Stimulated activated naive CD8-positive, alpha-beta T cell treated with anti-CD3 and anti-CD28 coated beads, Interleukin-15, amount 100 ng/mL, for 72 hours (primary cell): ENCODE measurements at regions not wholly inside any gene's neighbourhood (a gene's known extent, or its start where the extent isn't known, plus 50 kb on each side); places are given as distances from the start of the nearest gene placed in this dataset.
"Not testable (repeated sequence)": the region's sequence is repeated elsewhere in the genome, so short reads cannot be mapped to it uniquely, and the experiment has no call there.

Experiments used
- ATAC-seq: fragments of 150-1000 bp; cut with Tn5 transposase; 2 replicates; pipeline ENCODE4 v1.10.0; 2021; ENCODE audit warnings: mild to moderate bottlenecking, moderate library complexity
- DNase-seq, 2 donors: peaks; one replicate each; pipeline ENCODE4 v3.0.0; 2021 to 2022
- H3K27ac Mint-ChIP-seq, 2 donors: one replicate each; pipeline ENCODE4 v1.8.0; 2022; ENCODE audit warnings: mild to moderate bottlenecking in 2 of 2, mixed read lengths in 2 of 2, moderate library complexity in 2 of 2
- H3K27me3 Mint-ChIP-seq: one replicate; pipeline ENCODE4 v1.8.0; 2022; ENCODE audit warnings: mixed read lengths
- H3K4me1 Mint-ChIP-seq: one replicate; pipeline ENCODE4 v1.8.0; 2022; ENCODE audit warnings: mild to moderate bottlenecking, mixed read lengths
- H3K4me3 Mint-ChIP-seq, 2 donors: one replicate each; pipeline ENCODE4 v1.8.0; 2022; ENCODE audit warnings: mild to moderate bottlenecking in 2 of 2, mixed read lengths in 2 of 2, moderate library complexity in 1 of 2
- H3K9me3 Mint-ChIP-seq, 2 donors: one replicate each; pipeline ENCODE4 v1.8.0; 2022; ENCODE audit warnings: mixed read lengths in 2 of 2

- not testable (repeated sequence) for H3K4me1 Mint-ChIP-seq, ATAC-seq, H3K27me3 Mint-ChIP-seq, H3K27ac Mint-ChIP-seq, DNase-seq, H3K9me3 Mint-ChIP-seq, H3K4me3 Mint-ChIP-seq
These were observed 251.3 kb downstream of the PTGER3 start for GRCh38 chr1:70796298-70796697.

DNA sequence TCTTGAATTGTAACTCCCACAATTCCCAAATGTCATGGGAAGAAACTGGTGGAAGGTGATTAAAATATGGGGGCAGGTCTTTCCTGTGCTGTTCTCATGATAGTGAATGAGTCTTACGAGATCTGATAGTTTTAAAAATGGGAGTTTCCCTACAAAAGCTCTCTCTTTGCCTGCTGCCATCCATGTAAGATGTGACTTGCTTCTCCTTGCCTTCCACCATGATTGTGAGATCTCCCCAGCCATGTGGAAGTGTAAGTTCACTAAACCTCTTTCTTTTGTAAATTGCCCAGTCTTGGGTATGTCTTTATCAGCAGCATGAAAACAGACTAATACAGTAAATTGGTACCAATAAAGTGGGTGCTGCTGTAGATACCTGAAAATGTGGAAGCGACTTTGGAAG is 245.0 kb downstream of the PTGER3 start:
- not testable (repeated sequence) for H3K27me3 Mint-ChIP-seq, H3K4me3 Mint-ChIP-seq, DNase-seq, H3K27ac Mint-ChIP-seq, H3K4me1 Mint-ChIP-seq, ATAC-seq
- H3K9me3 Mint-ChIP-seq = peaks cover 5 to 26% of the 10 kb centered on the region in 2 donors

DNA sequence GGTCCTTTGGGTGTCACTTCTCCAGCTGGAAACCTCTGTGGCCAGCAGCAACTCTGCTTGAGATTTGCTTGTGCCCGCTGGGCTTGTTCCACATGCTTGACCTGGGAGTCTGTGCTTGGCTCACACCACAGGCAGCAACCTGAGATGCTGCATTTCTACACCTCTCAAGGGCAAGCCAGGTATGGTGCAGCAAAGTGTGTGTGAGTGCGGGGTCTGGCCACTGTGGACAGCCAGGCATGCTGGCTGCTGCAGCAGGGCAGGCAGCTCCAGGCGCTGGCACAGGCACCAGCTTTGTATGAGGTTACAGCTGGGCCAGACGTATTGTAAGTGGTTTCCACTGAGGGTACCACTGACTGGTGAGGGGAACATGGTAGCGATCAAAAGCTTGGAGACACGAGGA is 242.0 kb downstream of the PTGER3 start:
- H3K27me3 Mint-ChIP-seq = no peaks in the 10 kb centered on the region
- ATAC-seq (peak; percentile 9), DNase-seq (no peak)
- no peak overlapping the region for H3K4me3 Mint-ChIP-seq
- H3K9me3 Mint-ChIP-seq = peaks cover 5 to 19% of the 10 kb centered on the region in 2 donors
- no peaks in the 10 kb centered on the region for H3K4me1 Mint-ChIP-seq
- no peak overlapping the region for H3K27ac Mint-ChIP-seq

DNA sequence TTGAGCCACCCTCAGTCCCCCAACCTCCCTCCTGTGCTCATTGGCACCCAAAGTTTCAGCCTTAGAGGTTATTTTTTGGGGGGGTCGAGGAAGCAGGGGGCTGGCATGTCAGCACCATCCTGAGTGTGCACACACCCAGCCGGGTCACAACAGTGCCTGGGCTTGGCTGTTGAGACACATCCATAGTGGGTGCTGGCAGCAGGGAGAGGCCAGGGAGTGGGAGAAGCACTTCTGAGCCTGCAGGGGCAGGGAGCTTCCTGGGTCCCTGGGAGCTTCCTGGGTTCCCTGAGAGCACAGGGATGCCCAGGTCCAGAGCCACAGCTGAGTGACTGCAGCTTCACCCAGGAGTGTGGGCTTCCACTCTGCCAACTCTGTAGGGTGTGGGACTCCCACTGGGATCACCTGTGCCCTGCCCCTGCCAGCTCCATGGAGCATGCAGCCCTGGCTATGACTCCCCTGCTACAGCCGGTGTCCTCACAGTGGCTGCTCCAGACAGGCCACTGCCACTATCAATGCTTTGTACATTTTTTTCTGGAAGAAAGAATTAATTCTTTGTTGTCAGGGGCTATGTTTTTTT is 240.4 kb downstream of the PTGER3 start:
- peak; percentile 28 for ATAC-seq
- H3K27ac Mint-ChIP-seq = no peak overlapping the region

GRCh38 chr1:70809069-70809468 is 238.5 kb downstream of the PTGER3 start:
- Mint-ChIP-seq H3K4me1 (no peaks in the 10 kb centered on the region), H3K4me3 (no peak overlapping the region), H3K9me3 (peaks cover 5 to 7% of the 10 kb centered on the region in 2 donors), H3K27ac (no peak overlapping the region), H3K27me3 (no peaks in the 10 kb centered on the region)
- ATAC-seq (no peak), DNase-seq (no peak)

More for the DNA sequence above, 240.4 kb downstream of the PTGER3 start:
- Mint-ChIP-seq H3K27me3 (no peaks in the 10 kb centered on the region), H3K9me3 (peaks cover 5 to 19% of the 10 kb centered on the region in 2 donors), H3K4me3 (no peak overlapping the region), H3K4me1 (no peaks in the 10 kb centered on the region)
- DNase-seq = no peak

- H3K27me3 Mint-ChIP-seq = no peaks in the 10 kb centered on the region
- no peak overlapping the region for H3K4me3 Mint-ChIP-seq
- no peaks in the 10 kb centered on the region for H3K4me1 Mint-ChIP-seq
- no peak overlapping the region for H3K27ac Mint-ChIP-seq
- no peak for DNase-seq
- no peaks in the 10 kb centered on the region for H3K9me3 Mint-ChIP-seq
- ATAC-seq = no peak
These were observed 235.8 kb downstream of the PTGER3 start for GRCh38 chr1:70811815-70812214.

DNA sequence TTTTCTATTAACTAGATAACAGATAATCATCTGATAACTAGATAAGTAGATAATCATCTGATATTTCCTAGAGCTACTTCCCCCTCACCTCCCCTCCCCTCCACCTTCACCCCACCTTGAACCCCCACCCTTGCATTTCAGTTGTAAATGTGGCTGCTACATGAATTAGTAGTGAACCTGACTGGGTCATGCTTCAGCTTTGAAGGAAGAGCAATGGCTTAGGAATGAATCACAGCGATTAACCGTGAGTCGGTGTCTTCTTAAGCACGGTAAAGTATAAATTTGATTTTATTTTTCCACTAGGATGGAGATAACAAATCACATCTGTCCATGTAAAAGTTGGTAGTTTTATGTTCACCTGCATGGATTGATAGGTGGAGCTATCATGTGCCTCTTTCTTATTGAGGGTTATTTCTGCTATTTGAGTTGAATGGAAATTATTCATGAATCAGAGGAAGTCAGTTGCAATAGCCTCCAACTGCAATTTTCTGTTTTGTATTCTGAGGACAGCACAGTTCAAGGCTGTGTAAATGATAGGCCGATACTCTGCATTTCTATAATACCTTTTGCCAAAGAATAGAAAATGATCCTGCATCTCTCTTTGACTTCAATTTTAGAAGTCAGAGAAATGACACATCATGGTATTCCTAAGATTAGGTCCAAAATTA is 235.0 kb downstream of the PTGER3 start:
- DNase-seq (no peak), ATAC-seq (no peak)
- Mint-ChIP-seq H3K4me3 (no peak overlapping the region), H3K27ac (no peak overlapping the region), H3K9me3 (no peaks in the 10 kb centered on the region), H3K4me1 (no peaks in the 10 kb centered on the region), H3K27me3 (no peaks in the 10 kb centered on the region)

GRCh38 chr1:70818401-70818800 is 229.2 kb downstream of the PTGER3 start:
- ATAC-seq (no peak), DNase-seq (no peak)
- no peaks in the 10 kb centered on the region for H3K4me1 Mint-ChIP-seq
- no peaks in the 10 kb centered on the region for H3K27me3 Mint-ChIP-seq
- H3K9me3 Mint-ChIP-seq = no peaks in the 10 kb centered on the region
- H3K4me3 Mint-ChIP-seq = no peak overlapping the region
- no peak overlapping the region for H3K27ac Mint-ChIP-seq

- no peak for ATAC-seq
- DNase-seq = no peak
- H3K27ac Mint-ChIP-seq = no peak overlapping the region
- no peaks in the 10 kb centered on the region for H3K27me3 Mint-ChIP-seq
- no peaks in the 10 kb centered on the region for H3K4me1 Mint-ChIP-seq
- no peak overlapping the region for H3K4me3 Mint-ChIP-seq
- H3K9me3 Mint-ChIP-seq = no peaks in the 10 kb centered on the region
These were observed 228.4 kb downstream of the PTGER3 start for GRCh38 chr1:70819231-70819630.

DNA sequence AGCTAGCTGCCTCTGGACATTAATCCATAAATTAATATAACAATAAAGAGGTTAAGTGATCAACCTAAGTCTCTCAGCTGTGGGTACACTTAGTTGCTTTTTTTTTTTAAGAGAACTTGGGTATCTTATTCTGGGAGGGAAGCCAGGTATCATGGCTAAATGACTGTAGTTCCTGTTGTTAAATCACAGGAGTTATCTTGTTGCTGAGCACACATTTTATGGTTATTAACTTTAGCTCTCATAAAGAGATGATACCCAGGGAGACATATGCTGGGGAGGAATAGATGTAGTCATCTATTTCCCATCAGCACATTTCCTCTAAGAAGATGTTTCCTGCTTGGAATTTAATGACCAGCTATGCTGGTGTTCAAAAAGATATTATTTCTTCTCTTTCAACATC is 227.8 kb downstream of the PTGER3 start:
- no peak for DNase-seq
- Mint-ChIP-seq H3K27ac (no peak overlapping the region), H3K4me3 (no peak overlapping the region), H3K4me1 (no peaks in the 10 kb centered on the region), H3K27me3 (no peaks in the 10 kb centered on the region), H3K9me3 (no peaks in the 10 kb centered on the region)
- no peak for ATAC-seq

GRCh38 chr1:70820396-70820795 is 227.2 kb downstream of the PTGER3 start:
- Mint-ChIP-seq H3K4me1 (no peaks in the 10 kb centered on the region), H3K27ac (no peak overlapping the region), H3K9me3 (peaks cover 0 to 4% of the 10 kb centered on the region in 2 donors), H3K27me3 (no peaks in the 10 kb centered on the region), H3K4me3 (no peak overlapping the region)
- ATAC-seq (no peak), DNase-seq (no peak)

DNA sequence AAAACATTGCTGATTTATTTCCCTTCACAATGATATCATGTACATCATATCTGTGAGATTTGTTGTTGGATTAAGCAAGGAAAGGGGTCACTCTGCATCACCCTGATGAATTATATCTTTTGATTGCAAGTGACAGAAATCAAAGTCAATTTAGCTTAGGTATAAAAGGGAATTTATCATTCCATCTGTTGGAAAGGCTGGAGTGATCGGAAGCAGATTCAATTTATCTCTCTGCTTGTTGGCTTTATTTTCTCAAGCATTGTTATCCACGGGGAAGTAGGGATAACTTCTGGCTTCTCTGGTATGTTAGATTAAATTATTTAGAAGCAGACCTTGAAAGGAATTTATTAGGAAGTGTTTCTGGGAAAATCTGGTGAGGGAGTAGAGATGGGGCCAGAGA is 226.6 kb downstream of the PTGER3 start:
- ATAC-seq = no peak
- no peak overlapping the region for H3K4me3 Mint-ChIP-seq
- H3K27me3 Mint-ChIP-seq = no peaks in the 10 kb centered on the region
- peaks cover 0 to 6% of the 10 kb centered on the region in 2 donors for H3K9me3 Mint-ChIP-seq
- no peak for DNase-seq
- H3K4me1 Mint-ChIP-seq = no peaks in the 10 kb centered on the region
- no peak overlapping the region for H3K27ac Mint-ChIP-seq

DNA sequence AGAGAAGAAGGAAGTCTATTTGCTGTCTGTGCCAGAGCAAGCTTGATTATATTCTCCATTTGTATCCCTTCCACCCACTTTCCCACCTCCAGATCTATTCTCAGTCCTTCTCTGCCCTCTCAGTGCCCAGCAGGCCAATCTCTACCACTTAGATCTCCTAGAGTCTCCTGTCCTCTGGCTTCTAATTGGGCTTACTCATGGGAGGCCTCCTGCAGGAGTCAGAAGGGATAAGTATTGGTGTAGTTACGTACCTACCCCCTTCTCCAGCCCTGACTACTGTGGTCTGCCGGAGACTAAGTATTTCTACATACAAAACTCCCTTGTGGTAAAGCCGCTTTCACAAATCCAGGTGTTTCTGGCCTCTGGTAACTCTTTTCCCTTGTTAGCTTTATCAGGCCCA is 221.2 kb downstream of the PTGER3 start:
- no peaks in the 10 kb centered on the region for H3K4me1 Mint-ChIP-seq
- H3K27ac Mint-ChIP-seq = no peak overlapping the region
- peaks cover 0 to 9% of the 10 kb centered on the region in 2 donors for H3K9me3 Mint-ChIP-seq
- ATAC-seq = no peak
- H3K27me3 Mint-ChIP-seq = no peaks in the 10 kb centered on the region
- DNase-seq = no peak
- H3K4me3 Mint-ChIP-seq = no peak overlapping the region

GRCh38 chr1:70827030-70827429 is 220.6 kb downstream of the PTGER3 start:
- no peak overlapping the region for H3K4me3 Mint-ChIP-seq
- no peak for ATAC-seq
- no peak for DNase-seq
- H3K27ac Mint-ChIP-seq = no peak overlapping the region
- no peaks in the 10 kb centered on the region for H3K4me1 Mint-ChIP-seq
- peaks cover 0 to 11% of the 10 kb centered on the region in 2 donors for H3K9me3 Mint-ChIP-seq
- no peaks in the 10 kb centered on the region for H3K27me3 Mint-ChIP-seq

- H3K4me3 Mint-ChIP-seq = no peak overlapping the region
- no peaks in the 10 kb centered on the region for H3K4me1 Mint-ChIP-seq
- no peaks in the 10 kb centered on the region for H3K27me3 Mint-ChIP-seq
- ATAC-seq = no peak
- peaks cover 7 to 11% of the 10 kb centered on the region in 2 donors for H3K9me3 Mint-ChIP-seq
- DNase-seq = no peak
- H3K27ac Mint-ChIP-seq = no peak overlapping the region
These were observed 219.4 kb downstream of the PTGER3 start for GRCh38 chr1:70828177-70828576.

DNA sequence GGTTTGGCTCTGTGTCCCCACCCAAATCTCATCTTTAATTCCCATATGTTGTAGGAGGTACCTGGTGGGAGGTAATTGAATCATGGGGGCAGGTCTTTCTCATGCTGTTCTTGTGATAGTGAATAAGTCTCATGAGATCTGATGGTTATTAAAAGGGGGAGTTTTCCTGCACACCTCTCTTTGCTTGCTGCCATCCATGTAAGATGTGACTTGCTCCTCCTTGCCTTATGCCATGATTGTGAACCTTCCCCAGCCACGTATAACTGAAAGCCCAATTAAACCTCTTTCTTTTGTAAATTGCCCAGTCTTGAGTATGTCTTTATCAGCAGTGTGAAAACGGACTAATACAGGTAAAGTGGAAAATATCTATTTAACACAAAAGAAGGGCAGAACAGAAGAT is 213.3 kb downstream of the PTGER3 start:
- not testable (repeated sequence) for H3K27me3 Mint-ChIP-seq, H3K4me3 Mint-ChIP-seq, H3K27ac Mint-ChIP-seq, H3K4me1 Mint-ChIP-seq, DNase-seq, ATAC-seq
- peaks cover 5 to 15% of the 10 kb centered on the region in 2 donors for H3K9me3 Mint-ChIP-seq

DNA sequence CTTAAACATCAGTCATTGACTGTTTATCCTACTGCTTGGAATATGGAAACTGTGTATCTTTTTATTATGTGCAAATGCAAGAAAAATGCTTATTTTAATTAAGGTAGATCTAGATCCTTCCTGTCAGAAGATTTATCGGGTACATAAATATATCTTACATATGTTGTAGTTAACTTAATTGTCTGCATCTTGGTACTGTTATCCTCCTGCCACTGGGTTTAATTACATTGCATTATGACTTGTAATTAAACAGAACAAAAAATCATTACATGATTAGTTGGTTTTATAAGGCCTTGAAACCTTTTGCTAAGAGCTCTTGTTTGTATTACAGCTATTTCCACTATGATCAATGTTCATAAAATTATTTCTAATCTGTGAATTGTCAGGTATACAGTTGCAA is 211.2 kb downstream of the PTGER3 start:
- no peaks in the 10 kb centered on the region for H3K27me3 Mint-ChIP-seq
- no peak overlapping the region for H3K4me3 Mint-ChIP-seq
- ATAC-seq = no peak

More for the DNA sequence above, 211.2 kb downstream of the PTGER3 start:
- DNase-seq = no peak
- Mint-ChIP-seq H3K9me3 (peaks cover 2 to 15% of the 10 kb centered on the region in 2 donors), H3K4me1 (no peaks in the 10 kb centered on the region), H3K27ac (no peak overlapping the region)
